ENCODE measurements at regions not wholly inside any gene's neighbourhood (a gene's known extent, or its start where the extent isn't known, plus 50 kb on each side); places are given as distances from the start of the nearest gene placed in this dataset.

- Histone ChIP-seq H3K4me1 (ENCODE audit: control insufficient read depth, insufficient read depth, low read length) (peaks cover 6% of the 10 kb centered on the region), H3K9ac (ENCODE audit: low read length) (no peak overlapping the region), H3K27me3 (replicated peaks; ENCODE audit: control insufficient read depth, insufficient read depth, low read length) (no peaks in the 10 kb centered on the region), H3K4me3 (ENCODE audit: low read length) (no peak overlapping the region), H3K9me3 (ENCODE audit: control insufficient read depth, low read length) (no peaks in the 10 kb centered on the region), H3K36me3 (ENCODE audit: control insufficient read depth, insufficient read depth, low read length, severe bottlenecking) (no peaks in the 10 kb centered on the region)
- DNase-seq (ENCODE audit: low read depth): no peak
These were observed 201.0 kb upstream of the GBE1 start for GRCh38 chr3:81962396-81962795.

DNA sequence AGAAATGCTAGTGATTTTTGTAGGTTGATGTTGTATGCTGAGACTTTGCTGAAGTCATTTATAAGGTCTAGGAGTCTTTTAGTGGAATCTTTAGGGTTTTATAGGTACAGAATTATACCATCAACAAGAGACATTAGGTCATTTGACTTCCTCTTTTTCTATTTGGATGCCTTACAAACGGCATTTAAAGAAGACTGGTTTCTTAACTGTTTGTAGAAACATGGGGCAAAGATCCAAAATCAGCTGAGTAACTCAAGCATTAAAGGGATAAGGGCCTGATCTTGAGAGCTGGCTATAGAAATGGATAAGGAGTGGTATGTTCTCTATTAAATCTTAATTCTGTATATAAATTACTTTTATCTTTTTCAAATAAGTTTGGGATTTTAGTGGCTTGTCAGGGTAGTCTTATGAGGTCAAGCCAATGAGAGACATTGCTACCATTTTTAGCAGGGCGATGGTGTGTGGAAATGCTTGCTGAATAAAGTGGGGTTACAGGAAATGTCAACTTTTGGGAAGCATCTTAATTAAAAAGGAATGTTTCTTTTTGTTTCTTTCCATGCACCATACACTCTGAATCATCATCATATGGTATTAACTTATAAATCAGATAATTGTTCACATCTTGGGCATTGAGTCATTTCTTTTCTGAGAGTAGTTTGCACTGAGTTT, 197.7 kb upstream of the GBE1 start:
- peak; percentile 51 for DNase-seq (ENCODE audit: low read depth)

DNA sequence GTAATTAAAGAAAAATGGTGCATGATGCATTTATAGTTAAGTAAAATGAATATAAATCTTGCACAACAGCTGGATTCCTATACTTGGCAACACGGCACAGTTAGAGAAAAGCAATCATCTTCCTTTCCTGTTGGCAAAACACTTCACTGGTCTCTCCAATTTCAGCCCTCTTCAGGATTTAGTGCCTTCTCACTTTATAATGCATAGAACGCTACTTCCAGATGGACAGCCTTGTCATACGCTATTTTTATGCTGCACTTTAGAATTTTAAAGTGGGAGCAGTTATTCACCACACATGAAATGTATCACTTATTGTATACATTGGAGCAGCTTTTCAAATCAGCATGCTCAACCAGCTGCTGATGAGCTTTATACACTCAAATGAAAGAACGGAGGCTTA, 194.4 kb upstream of the GBE1 start:
- peaks cover 8% of the 10 kb centered on the region for H3K4me1 ChIP-seq (ENCODE audit: control insufficient read depth, insufficient read depth, low read length)

More for the DNA sequence above, 197.7 kb upstream of the GBE1 start:
- Histone ChIP-seq H3K4me1 (ENCODE audit: control insufficient read depth, insufficient read depth, low read length) (peaks cover 8% of the 10 kb centered on the region), H3K9me3 (ENCODE audit: control insufficient read depth, low read length) (no peaks in the 10 kb centered on the region), H3K36me3 (ENCODE audit: control insufficient read depth, insufficient read depth, low read length, severe bottlenecking) (no peaks in the 10 kb centered on the region), H3K4me3 (ENCODE audit: low read length) (no peak overlapping the region), H3K9ac (ENCODE audit: low read length) (no peak overlapping the region), H3K27me3 (replicated peaks; ENCODE audit: control insufficient read depth, insufficient read depth, low read length) (no peaks in the 10 kb centered on the region)

GRCh38 chr3:81953111-81953510, 191.7 kb upstream of the GBE1 start:
- no peaks in the 10 kb centered on the region for H3K36me3 ChIP-seq (ENCODE audit: control insufficient read depth, insufficient read depth, low read length, severe bottlenecking)
- H3K9me3 ChIP-seq (ENCODE audit: control insufficient read depth, low read length): no peaks in the 10 kb centered on the region
- peaks cover 5% of the 10 kb centered on the region for H3K4me1 ChIP-seq (ENCODE audit: control insufficient read depth, insufficient read depth, low read length)
- no peak overlapping the region for H3K4me3 ChIP-seq (ENCODE audit: low read length)
- no peaks in the 10 kb centered on the region for H3K27me3 ChIP-seq (replicated peaks; ENCODE audit: control insufficient read depth, insufficient read depth, low read length)
- H3K9ac ChIP-seq (ENCODE audit: low read length): no peak overlapping the region
- DNase-seq (ENCODE audit: low read depth): no peak

More for the DNA sequence above, 194.4 kb upstream of the GBE1 start:
- Histone ChIP-seq H3K4me3 (ENCODE audit: low read length) (peak overlapping the region; percentile 57), H3K9me3 (ENCODE audit: control insufficient read depth, low read length) (no peaks in the 10 kb centered on the region), H3K36me3 (ENCODE audit: control insufficient read depth, insufficient read depth, low read length, severe bottlenecking) (no peaks in the 10 kb centered on the region), H3K9ac (ENCODE audit: low read length) (no peak overlapping the region), H3K27me3 (replicated peaks; ENCODE audit: control insufficient read depth, insufficient read depth, low read length) (no peaks in the 10 kb centered on the region)
- peak; percentile 8 for DNase-seq (ENCODE audit: low read depth)

DNA sequence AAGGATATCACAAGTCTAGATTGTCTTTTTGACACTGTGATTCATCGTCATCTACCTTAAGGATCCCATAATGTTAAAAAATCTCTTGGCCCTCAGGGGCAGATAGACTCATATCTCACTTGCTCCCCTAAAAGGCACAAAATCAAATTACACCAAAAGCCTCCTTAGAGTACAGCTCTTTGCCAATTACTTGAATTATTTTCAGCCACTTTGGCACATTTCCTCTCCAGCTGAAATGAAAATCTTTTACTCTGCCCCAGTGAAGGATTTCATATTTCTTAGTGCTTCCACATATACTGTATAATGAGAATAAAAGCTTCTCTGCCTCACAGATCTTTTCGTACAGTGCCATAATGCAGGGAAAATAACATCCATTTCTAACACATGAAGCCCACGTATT, 190.7 kb upstream of the GBE1 start:
- H3K9me3 ChIP-seq (ENCODE audit: control insufficient read depth, low read length): no peaks in the 10 kb centered on the region
- no peak overlapping the region for H3K4me3 ChIP-seq (ENCODE audit: low read length)
- H3K27me3 ChIP-seq (replicated peaks; ENCODE audit: control insufficient read depth, insufficient read depth, low read length): no peaks in the 10 kb centered on the region
- H3K9ac ChIP-seq (ENCODE audit: low read length): no peak overlapping the region
- peaks cover 5% of the 10 kb centered on the region for H3K4me1 ChIP-seq (ENCODE audit: control insufficient read depth, insufficient read depth, low read length)
- DNase-seq (ENCODE audit: low read depth): no peak
- no peaks in the 10 kb centered on the region for H3K36me3 ChIP-seq (ENCODE audit: control insufficient read depth, insufficient read depth, low read length, severe bottlenecking)

DNA sequence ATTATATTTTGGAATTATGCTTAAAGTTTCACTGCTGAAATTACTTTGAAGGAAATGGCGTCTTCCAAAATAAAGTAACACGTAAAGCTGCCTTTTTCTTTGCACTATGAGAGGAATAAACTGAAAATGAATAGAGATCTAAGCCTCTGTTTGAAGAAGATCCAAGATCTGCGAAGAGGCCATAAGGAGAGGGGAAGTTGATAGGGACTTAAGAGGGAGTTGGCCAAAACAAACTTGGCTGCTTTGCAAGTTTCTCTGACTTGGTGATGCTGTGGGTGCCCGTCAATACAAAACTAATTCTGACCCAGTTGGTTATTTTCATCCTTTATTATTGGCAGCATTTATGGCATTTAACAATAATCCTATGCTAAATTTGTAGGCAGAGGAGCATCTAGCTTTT, 190.2 kb upstream of the GBE1 start:
- Histone ChIP-seq H3K4me3 (ENCODE audit: low read length) (no peak overlapping the region), H3K27me3 (replicated peaks; ENCODE audit: control insufficient read depth, insufficient read depth, low read length) (no peaks in the 10 kb centered on the region), H3K9me3 (ENCODE audit: control insufficient read depth, low read length) (no peaks in the 10 kb centered on the region), H3K4me1 (ENCODE audit: control insufficient read depth, insufficient read depth, low read length) (peaks cover 5% of the 10 kb centered on the region), H3K9ac (ENCODE audit: low read length) (no peak overlapping the region), H3K36me3 (ENCODE audit: control insufficient read depth, insufficient read depth, low read length, severe bottlenecking) (no peaks in the 10 kb centered on the region)
- DNase-seq (ENCODE audit: low read depth): no peak

GRCh38 chr3:81951106-81951505, 189.7 kb upstream of the GBE1 start:
- Histone ChIP-seq H3K36me3 (ENCODE audit: control insufficient read depth, insufficient read depth, low read length, severe bottlenecking) (no peaks in the 10 kb centered on the region), H3K9ac (ENCODE audit: low read length) (no peak overlapping the region), H3K4me1 (ENCODE audit: control insufficient read depth, insufficient read depth, low read length) (peaks cover 4% of the 10 kb centered on the region), H3K4me3 (ENCODE audit: low read length) (no peak overlapping the region), H3K27me3 (replicated peaks; ENCODE audit: control insufficient read depth, insufficient read depth, low read length) (no peaks in the 10 kb centered on the region), H3K9me3 (ENCODE audit: control insufficient read depth, low read length) (no peaks in the 10 kb centered on the region)
- DNase-seq (ENCODE audit: low read depth): no peak

DNA sequence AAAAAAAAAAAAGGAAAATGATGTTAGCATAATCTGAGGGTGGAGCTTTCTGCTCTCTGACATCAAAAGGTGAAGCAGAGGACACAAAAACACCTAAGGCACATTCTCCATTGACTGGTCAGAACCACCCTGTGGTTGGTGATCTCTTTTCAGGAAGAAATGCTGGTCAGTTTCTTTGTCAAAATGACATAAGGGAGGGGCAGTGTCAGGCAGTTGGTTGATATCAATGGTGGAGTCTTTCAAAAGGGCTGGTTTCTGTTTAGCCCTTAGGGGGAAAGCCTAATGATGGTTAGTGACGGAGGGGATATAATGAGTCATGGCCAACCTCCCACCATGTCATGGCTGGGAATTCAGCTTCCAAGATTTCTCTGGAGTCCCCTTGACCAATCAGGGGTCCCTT, 185.9 kb upstream of the GBE1 start:
- Histone ChIP-seq H3K4me1 (ENCODE audit: control insufficient read depth, insufficient read depth, low read length) (no peaks in the 10 kb centered on the region), H3K36me3 (ENCODE audit: control insufficient read depth, insufficient read depth, low read length, severe bottlenecking) (no peaks in the 10 kb centered on the region), H3K4me3 (ENCODE audit: low read length) (no peak overlapping the region), H3K27me3 (replicated peaks; ENCODE audit: control insufficient read depth, insufficient read depth, low read length) (no peaks in the 10 kb centered on the region), H3K9ac (ENCODE audit: low read length) (no peak overlapping the region), H3K9me3 (ENCODE audit: control insufficient read depth, low read length) (peaks cover 14% of the 10 kb centered on the region)
- DNase-seq (ENCODE audit: low read depth): no peak

GRCh38 chr3:81938681-81939080, 177.2 kb upstream of the GBE1 start:
- peaks cover 5% of the 10 kb centered on the region for H3K9me3 ChIP-seq (ENCODE audit: control insufficient read depth, low read length)
- H3K4me3 ChIP-seq (ENCODE audit: low read length): no peak overlapping the region
- peaks cover 7% of the 10 kb centered on the region for H3K4me1 ChIP-seq (ENCODE audit: control insufficient read depth, insufficient read depth, low read length)
- H3K27me3 ChIP-seq (replicated peaks; ENCODE audit: control insufficient read depth, insufficient read depth, low read length): no peaks in the 10 kb centered on the region
- no peaks in the 10 kb centered on the region for H3K36me3 ChIP-seq (ENCODE audit: control insufficient read depth, insufficient read depth, low read length, severe bottlenecking)
- no peak overlapping the region for H3K9ac ChIP-seq (ENCODE audit: low read length)
- peak; percentile 36 for DNase-seq (ENCODE audit: low read depth)

DNA sequence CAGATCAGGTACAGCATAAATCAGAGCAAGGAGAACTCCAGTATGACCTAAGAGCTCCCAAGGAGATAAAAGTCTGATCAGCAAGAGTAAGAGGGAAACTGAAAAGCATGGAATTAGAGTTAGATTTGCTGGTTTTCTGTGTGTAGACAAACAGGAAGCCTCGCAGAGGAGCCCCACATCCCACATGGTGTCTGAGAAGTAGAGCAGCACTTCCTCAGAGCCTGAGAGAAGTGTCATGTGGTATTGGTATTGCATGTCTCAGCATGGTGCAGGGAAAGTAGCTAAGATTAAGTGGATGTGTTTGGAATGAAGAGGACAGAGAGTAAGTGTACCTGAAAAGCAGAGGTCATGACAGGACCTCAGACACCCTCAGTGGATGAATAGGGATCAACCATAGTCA, 175.4 kb upstream of the GBE1 start:
- Histone ChIP-seq H3K36me3 (ENCODE audit: control insufficient read depth, insufficient read depth, low read length, severe bottlenecking) (no peaks in the 10 kb centered on the region), H3K9ac (ENCODE audit: low read length) (no peak overlapping the region), H3K9me3 (ENCODE audit: control insufficient read depth, low read length) (no peaks in the 10 kb centered on the region), H3K4me3 (ENCODE audit: low read length) (no peak overlapping the region), H3K4me1 (ENCODE audit: control insufficient read depth, insufficient read depth, low read length) (peaks cover 7% of the 10 kb centered on the region), H3K27me3 (replicated peaks; ENCODE audit: control insufficient read depth, insufficient read depth, low read length) (no peaks in the 10 kb centered on the region)
- no peak for DNase-seq (ENCODE audit: low read depth)

GRCh38 chr3:81932681-81933080, 171.2 kb upstream of the GBE1 start:
- Histone ChIP-seq H3K27me3 (replicated peaks; ENCODE audit: control insufficient read depth, insufficient read depth, low read length) (no peaks in the 10 kb centered on the region), H3K4me1 (ENCODE audit: control insufficient read depth, insufficient read depth, low read length) (no peaks in the 10 kb centered on the region)

More at GRCh38 chr3:81932681-81933080, 171.2 kb upstream of the GBE1 start:
- Histone ChIP-seq H3K4me3 (ENCODE audit: low read length) (no peak overlapping the region), H3K9ac (ENCODE audit: low read length) (no peak overlapping the region), H3K36me3 (ENCODE audit: control insufficient read depth, insufficient read depth, low read length, severe bottlenecking) (no peaks in the 10 kb centered on the region), H3K9me3 (ENCODE audit: control insufficient read depth, low read length) (no peaks in the 10 kb centered on the region)
- DNase-seq (ENCODE audit: low read depth): no peak
